ENCODE measurements at regions not wholly inside any gene's neighbourhood (a gene's known extent, or its start where the extent isn't known, plus 50 kb on each side); places are given as distances from the start of the nearest gene placed in this dataset.

GRCh38 chr10:78706726-78707540 lies 361.8 kb upstream of the ZMIZ1 start:
- ChIA-PET CTCF (no interaction called here), POLR2A (no interaction called here)
- Histone ChIP-seq H3K27me3 (ENCODE audit: insufficient read depth, low read length, poor library complexity, severe bottlenecking) (no peaks in the 10 kb centered on the region), H3K9me3 (ENCODE audit: low read length) (no peaks in the 10 kb centered on the region), H3K27ac (ENCODE audit: low read depth, low read length) (no peak overlapping the region), H3K36me3 (ENCODE audit: insufficient read depth, low read length) (no peaks in the 10 kb centered on the region), H3K4me3 (ENCODE audit: low read length) (no peak overlapping the region), H3K4me1 (ENCODE audit: insufficient read depth, low read length) (no peaks in the 10 kb centered on the region)
- Mint-ChIP-seq H3K4me1 (no peaks in the 10 kb centered on the region), H3K27ac (no peak overlapping the region), H3K4me3 (no peak overlapping the region), H3K27me3 (peaks cover 12 to 18% of the 10 kb centered on the region in 2 donors), H3K36me3 (no peaks in the 10 kb centered on the region), H3K9me3 (no peaks in the 10 kb centered on the region)
- DNase-seq: no peak

GRCh38 chr10:78707745-78708144 lies 361.0 kb upstream of the ZMIZ1 start:
- H3K27me3 Mint-ChIP-seq: peaks cover 10 to 12% of the 10 kb centered on the region in 2 donors
- H3K27ac Mint-ChIP-seq: no peak overlapping the region
- CTCF ChIA-PET: no interaction called here
- H3K36me3 Mint-ChIP-seq: no peaks in the 10 kb centered on the region
- H3K9me3 ChIP-seq (ENCODE audit: low read length): no peaks in the 10 kb centered on the region
- no peaks in the 10 kb centered on the region for H3K36me3 ChIP-seq (ENCODE audit: insufficient read depth, low read length)
- DNase-seq: no peak
- H3K4me3 Mint-ChIP-seq: no peak overlapping the region
- no peaks in the 10 kb centered on the region for H3K4me1 Mint-ChIP-seq
- H3K4me1 ChIP-seq (ENCODE audit: insufficient read depth, low read length): no peaks in the 10 kb centered on the region
- POLR2A ChIA-PET: no interaction called here
- no peak overlapping the region for H3K4me3 ChIP-seq (ENCODE audit: low read length)
- H3K27me3 ChIP-seq (ENCODE audit: insufficient read depth, low read length, poor library complexity, severe bottlenecking): no peaks in the 10 kb centered on the region
- H3K27ac ChIP-seq (ENCODE audit: low read depth, low read length): no peak overlapping the region
- no peaks in the 10 kb centered on the region for H3K9me3 Mint-ChIP-seq

GRCh38 chr10:78712147-78712546 lies 356.6 kb upstream of the ZMIZ1 start:
- Mint-ChIP-seq H3K27me3 (peaks cover 3 to 15% of the 10 kb centered on the region in 2 donors), H3K9me3 (no peaks in the 10 kb centered on the region), H3K4me1 (no peaks in the 10 kb centered on the region), H3K4me3 (no peak overlapping the region), H3K36me3 (no peaks in the 10 kb centered on the region), H3K27ac (no peak overlapping the region)
- H3K36me3 ChIP-seq (ENCODE audit: insufficient read depth, low read length): no peaks in the 10 kb centered on the region
- H3K27ac ChIP-seq (ENCODE audit: low read depth, low read length): no peak overlapping the region
- ChIA-PET CTCF (interaction anchor here (1.0 kb wide), 1 partner anchor 11 kb away, joined by 3 read pairs; no protein-coding TSS in a partner anchor), POLR2A (no interaction called here)
- DNase-seq: no peak
- no peaks in the 10 kb centered on the region for H3K27me3 ChIP-seq (ENCODE audit: insufficient read depth, low read length, poor library complexity, severe bottlenecking)
- no peaks in the 10 kb centered on the region for H3K4me1 ChIP-seq (ENCODE audit: insufficient read depth, low read length)
- H3K9me3 ChIP-seq (ENCODE audit: low read length): no peaks in the 10 kb centered on the region
- no peak overlapping the region for H3K4me3 ChIP-seq (ENCODE audit: low read length)

DNA sequence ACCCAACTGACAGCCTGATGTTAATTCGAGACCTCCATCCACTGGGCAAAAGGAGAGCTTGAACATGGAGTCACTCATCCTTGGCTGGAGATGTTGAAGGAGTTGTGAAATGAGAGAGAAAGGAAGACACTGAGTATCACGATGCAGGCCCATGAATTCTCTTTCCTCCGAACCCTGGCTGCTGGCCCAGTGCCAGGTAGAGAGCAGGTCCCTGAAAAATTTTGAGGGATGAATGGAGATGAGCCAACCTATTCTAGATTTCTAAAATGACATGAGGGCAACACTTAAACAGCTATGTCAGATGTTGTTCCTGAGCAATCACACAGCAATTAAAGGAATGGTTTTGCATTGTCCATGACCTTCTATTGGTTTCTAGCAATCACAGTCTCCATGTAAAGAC lies 355.1 kb upstream of the ZMIZ1 start:
- DNase-seq: no peak
- Mint-ChIP-seq H3K27me3 (peaks cover 11 to 14% of the 10 kb centered on the region in 2 donors), H3K9me3 (no peaks in the 10 kb centered on the region), H3K36me3 (no peaks in the 10 kb centered on the region), H3K4me3 (no peak overlapping the region), H3K4me1 (no peaks in the 10 kb centered on the region), H3K27ac (no peak overlapping the region)
- no peaks in the 10 kb centered on the region for H3K27me3 ChIP-seq (ENCODE audit: insufficient read depth, low read length, poor library complexity, severe bottlenecking)
- no peaks in the 10 kb centered on the region for H3K9me3 ChIP-seq (ENCODE audit: low read length)
- H3K4me1 ChIP-seq (ENCODE audit: insufficient read depth, low read length): no peaks in the 10 kb centered on the region
- H3K27ac ChIP-seq (ENCODE audit: low read depth, low read length): no peak overlapping the region
- H3K36me3 ChIP-seq (ENCODE audit: insufficient read depth, low read length): no peaks in the 10 kb centered on the region
- CTCF ChIA-PET: interaction anchor here (0.6 to 1.1 kb wide), 2 partner anchors 10 to 161 kb away, joined by 3 read pairs; no protein-coding TSS in a partner anchor
- no peak overlapping the region for H3K4me3 ChIP-seq (ENCODE audit: low read length)
- POLR2A ChIA-PET: no interaction called here

GRCh38 chr10:78714225-78714624 lies 354.5 kb upstream of the ZMIZ1 start:
- no peaks in the 10 kb centered on the region for H3K27me3 ChIP-seq (ENCODE audit: insufficient read depth, low read length, poor library complexity, severe bottlenecking)
- no peak overlapping the region for H3K4me3 ChIP-seq (ENCODE audit: low read length)
- Mint-ChIP-seq H3K36me3 (no peaks in the 10 kb centered on the region), H3K4me3 (no peak overlapping the region), H3K4me1 (no peaks in the 10 kb centered on the region), H3K27me3 (peaks cover 14 to 17% of the 10 kb centered on the region in 2 donors), H3K27ac (no peak overlapping the region), H3K9me3 (no peaks in the 10 kb centered on the region)
- CTCF ChIA-PET: interaction anchor here (0.6 kb wide), 1 partner anchor 160 kb away, joined by 3 read pairs; no protein-coding TSS in a partner anchor
- H3K27ac ChIP-seq (ENCODE audit: low read depth, low read length): no peak overlapping the region
- POLR2A ChIA-PET: no interaction called here
- no peaks in the 10 kb centered on the region for H3K4me1 ChIP-seq (ENCODE audit: insufficient read depth, low read length)
- H3K36me3 ChIP-seq (ENCODE audit: insufficient read depth, low read length): no peaks in the 10 kb centered on the region
- no peak for DNase-seq
- no peaks in the 10 kb centered on the region for H3K9me3 ChIP-seq (ENCODE audit: low read length)

- no peak for DNase-seq
- no peaks in the 10 kb centered on the region for H3K4me1 Mint-ChIP-seq
- H3K27ac Mint-ChIP-seq: no peak overlapping the region
- H3K36me3 Mint-ChIP-seq: no peaks in the 10 kb centered on the region
- no peaks in the 10 kb centered on the region for H3K9me3 ChIP-seq (ENCODE audit: low read length)
- H3K9me3 Mint-ChIP-seq: no peaks in the 10 kb centered on the region
- no peaks in the 10 kb centered on the region for H3K27me3 ChIP-seq (ENCODE audit: insufficient read depth, low read length, poor library complexity, severe bottlenecking)
- H3K4me1 ChIP-seq (ENCODE audit: insufficient read depth, low read length): no peaks in the 10 kb centered on the region
- H3K4me3 Mint-ChIP-seq: no peak overlapping the region
- no peak overlapping the region for H3K27ac ChIP-seq (ENCODE audit: low read depth, low read length)
- POLR2A ChIA-PET: no interaction called here
- H3K27me3 Mint-ChIP-seq: peaks cover 12 to 21% of the 10 kb centered on the region in 2 donors
- CTCF ChIA-PET: no interaction called here
- H3K4me3 ChIP-seq (ENCODE audit: low read length): no peak overlapping the region
- no peaks in the 10 kb centered on the region for H3K36me3 ChIP-seq (ENCODE audit: insufficient read depth, low read length)
Measured at GRCh38 chr10:78715435-78715834, 353.3 kb upstream of the ZMIZ1 start.

DNA sequence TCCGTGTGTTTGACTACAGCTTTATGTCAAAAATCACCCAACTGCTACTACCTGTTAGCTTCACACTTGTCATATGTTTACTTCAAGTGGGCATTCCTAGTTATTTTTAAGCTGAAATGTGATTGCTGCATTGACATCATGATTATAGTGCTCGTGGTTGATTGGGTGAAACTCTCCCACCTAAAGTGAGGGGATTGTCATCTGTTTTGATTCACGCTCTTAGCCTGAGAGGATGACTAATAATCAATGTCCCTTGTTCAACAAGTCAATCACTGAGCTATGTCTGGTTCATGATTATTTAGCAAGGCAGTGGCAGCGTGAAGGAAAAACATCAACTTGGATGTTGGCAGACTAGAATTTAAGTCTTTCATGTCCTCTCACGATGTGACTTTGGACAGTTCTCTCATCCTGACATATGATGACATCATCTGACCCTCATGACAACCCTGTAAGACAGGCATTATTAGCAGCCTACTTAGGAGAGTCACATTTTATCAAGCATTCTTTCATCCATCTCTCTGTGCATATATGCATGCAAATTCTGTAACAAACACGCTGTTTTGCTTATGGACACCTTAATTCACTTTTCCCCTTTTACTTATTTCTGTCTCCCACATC lies 352.6 kb upstream of the ZMIZ1 start:
- DNase-seq: no peak
- H3K27me3 Mint-ChIP-seq: peaks cover 11 to 28% of the 10 kb centered on the region in 2 donors
- CTCF ChIA-PET: no interaction called here
- no peak overlapping the region for H3K27ac Mint-ChIP-seq
- H3K4me3 Mint-ChIP-seq: no peak overlapping the region
- H3K9me3 ChIP-seq (ENCODE audit: low read length): no peaks in the 10 kb centered on the region
- H3K36me3 ChIP-seq (ENCODE audit: insufficient read depth, low read length): no peaks in the 10 kb centered on the region
- H3K4me3 ChIP-seq (ENCODE audit: low read length): no peak overlapping the region
- no peak overlapping the region for H3K27ac ChIP-seq (ENCODE audit: low read depth, low read length)
- H3K4me1 ChIP-seq (ENCODE audit: insufficient read depth, low read length): no peaks in the 10 kb centered on the region
- POLR2A ChIA-PET: no interaction called here
- H3K36me3 Mint-ChIP-seq: no peaks in the 10 kb centered on the region
- H3K27me3 ChIP-seq (ENCODE audit: insufficient read depth, low read length, poor library complexity, severe bottlenecking): no peaks in the 10 kb centered on the region
- peaks cover 0 to 2% (median 0%) of the 10 kb centered on the region in 5 donors for H3K9me3 Mint-ChIP-seq
- no peaks in the 10 kb centered on the region for H3K4me1 Mint-ChIP-seq

- ChIA-PET CTCF (no interaction called here), POLR2A (no interaction called here)
- Mint-ChIP-seq H3K4me3 (no peak overlapping the region), H3K9me3 (peaks cover 0 to 2% (median 0%) of the 10 kb centered on the region in 5 donors), H3K36me3 (no peaks in the 10 kb centered on the region), H3K27ac (no peak overlapping the region), H3K4me1 (no peaks in the 10 kb centered on the region), H3K27me3 (peaks cover 14 to 34% of the 10 kb centered on the region in 2 donors)
- H3K9me3 ChIP-seq (ENCODE audit: low read length): no peaks in the 10 kb centered on the region
- H3K27ac ChIP-seq (ENCODE audit: low read depth, low read length): no peak overlapping the region
- H3K4me1 ChIP-seq (ENCODE audit: insufficient read depth, low read length): no peaks in the 10 kb centered on the region
- H3K36me3 ChIP-seq (ENCODE audit: insufficient read depth, low read length): no peaks in the 10 kb centered on the region
- H3K4me3 ChIP-seq (ENCODE audit: low read length): no peak overlapping the region
- H3K27me3 ChIP-seq (ENCODE audit: insufficient read depth, low read length, poor library complexity, severe bottlenecking): no peaks in the 10 kb centered on the region
- no peak for DNase-seq
Measured at GRCh38 chr10:78717200-78717599, 351.6 kb upstream of the ZMIZ1 start.

Data from CD8-positive, alpha-beta memory T cell (primary cell).